ENCODE measurements at regions not wholly inside any gene's neighbourhood (a gene's known extent, or its start where the extent isn't known, plus 50 kb on each side); places are given as distances from the start of the nearest gene placed in this dataset.

GRCh38 chr13:21909331-21909730, 238.5 kb downstream of the FGF9 start:
- ChIA-PET POLR2A (interaction anchor here (0.5 kb wide), 1 partner anchor 307 kb away, joined by 4 read pairs; no protein-coding TSS in a partner anchor), CTCF (no interaction called here)
- Histone ChIP-seq H3K36me3 (replicated peaks in 1 of 2; ENCODE audit: control extremely low read depth in 1 of 2, control insufficient read depth in 1 of 2, extremely low read depth in 1 of 2, insufficient read depth in 2 of 2, low read length in 1 of 2) (no peaks in the 10 kb centered on the region), H3K4me3 (ENCODE audit: control extremely low read depth in 1 of 5, extremely low read depth in 1 of 5, insufficient read depth in 1 of 5, low read depth in 2 of 5, low read length in 4 of 5) (no peak overlapping the region), H4K20me1 (ENCODE audit: control insufficient read depth, insufficient read depth, low read length, poor library complexity, severe bottlenecking) (no peaks in the 10 kb centered on the region), H3K9me3 (ENCODE audit: control extremely low read depth in 1 of 3, control insufficient read depth in 2 of 3, insufficient read depth in 1 of 3, low read length in 2 of 3) (no peaks in the 10 kb centered on the region), H3K4me1 (ENCODE audit: control insufficient read depth in 2 of 2, insufficient read depth in 2 of 2, low read length in 2 of 2) (no peaks in the 10 kb centered on the region), H3K27me3 (replicated peaks in 1 of 4; ENCODE audit: control extremely low read depth in 1 of 4, control insufficient read depth in 3 of 4, insufficient read depth in 4 of 4, low read length in 3 of 4) (no peaks in the 10 kb centered on the region), H3K27ac (ENCODE audit: low read length in 2 of 2) (no peak overlapping the region), H2AFZ (ENCODE audit: insufficient read depth, low read depth, low read length, poor library complexity, severe bottlenecking) (no peak overlapping the region), H3K79me2 (ENCODE audit: control insufficient read depth, insufficient read depth, low read length) (no peaks in the 10 kb centered on the region), H3K9ac (ENCODE audit: low read length) (no peak overlapping the region), H3K4me2 (replicated peaks; ENCODE audit: low read depth, low read length, poor library complexity, severe bottlenecking) (no peak overlapping the region)
- no peak for TF ChIP-seq EZH2 (IDR thresholded peaks at IDR 0.05; ENCODE audit: borderline replicate concordance, insufficient read depth, low read depth, low read length, poor library complexity, severe bottlenecking)
- TF ChIP-seq CTCF (IDR thresholded peaks at IDR 0.05), result no peak
- H3K4me3 Mint-ChIP-seq, result no peak overlapping the region
- intact Hi-C loops (cut with micrococcal nuclease), result no loop called here
- H3K27me3 Mint-ChIP-seq, result no peaks in the 10 kb centered on the region
- no peaks in the 10 kb centered on the region for H3K9me3 Mint-ChIP-seq (ENCODE audit: insufficient read depth)
- WGBS (ENCODE audit: insufficient coverage), result 71% methylated on average over 7 of the region's 7 CpGs
- H3K27ac Mint-ChIP-seq, result no peak overlapping the region
- no peak for ATAC-seq (ENCODE audit: low read depth)
- H3K4me1 Mint-ChIP-seq, result no peaks in the 10 kb centered on the region
- DNase-seq, result no peak

- no peaks in the 10 kb centered on the region for H3K9me3 ChIP-seq (ENCODE audit: control extremely low read depth in 1 of 3, control insufficient read depth in 2 of 3, insufficient read depth in 1 of 3, low read length in 2 of 3)
- H3K4me1 ChIP-seq (ENCODE audit: control insufficient read depth in 2 of 2, insufficient read depth in 2 of 2, low read length in 2 of 2), result no peaks in the 10 kb centered on the region
- no peak overlapping the region for H3K4me3 ChIP-seq (ENCODE audit: control extremely low read depth in 1 of 5, extremely low read depth in 1 of 5, insufficient read depth in 1 of 5, low read depth in 2 of 5, low read length in 4 of 5)
- H4K20me1 ChIP-seq (ENCODE audit: control insufficient read depth, insufficient read depth, low read length, poor library complexity, severe bottlenecking), result no peaks in the 10 kb centered on the region
- no peaks in the 10 kb centered on the region for H3K27me3 ChIP-seq (replicated peaks in 1 of 4; ENCODE audit: control extremely low read depth in 1 of 4, control insufficient read depth in 3 of 4, insufficient read depth in 4 of 4, low read length in 3 of 4)
- Mint-ChIP-seq H3K9me3 (ENCODE audit: insufficient read depth) (no peaks in the 10 kb centered on the region), H3K27me3 (no peaks in the 10 kb centered on the region), H3K27ac (no peak overlapping the region), H3K4me3 (no peak overlapping the region), H3K4me1 (no peaks in the 10 kb centered on the region)
- no peak overlapping the region for H2AFZ ChIP-seq (ENCODE audit: insufficient read depth, low read depth, low read length, poor library complexity, severe bottlenecking)
- H3K27ac ChIP-seq (ENCODE audit: low read length in 2 of 2), result no peak overlapping the region
- H3K79me2 ChIP-seq (ENCODE audit: control insufficient read depth, insufficient read depth, low read length), result no peaks in the 10 kb centered on the region
- DNase-seq (no peak), ATAC-seq (ENCODE audit: low read depth) (no peak)
- intact Hi-C loops (cut with micrococcal nuclease), result no loop called here
- no peaks in the 10 kb centered on the region for H3K36me3 ChIP-seq (replicated peaks in 1 of 2; ENCODE audit: control extremely low read depth in 1 of 2, control insufficient read depth in 1 of 2, extremely low read depth in 1 of 2, insufficient read depth in 2 of 2, low read length in 1 of 2)
- no peak overlapping the region for H3K9ac ChIP-seq (ENCODE audit: low read length)
- 92% methylated on average over 5 of the region's 6 CpGs for WGBS (ENCODE audit: insufficient coverage)
- POLR2A ChIA-PET, result interaction anchor here (0.6 kb wide), 1 partner anchor 52 kb away, joined by 3 read pairs; no protein-coding TSS in a partner anchor
- H3K4me2 ChIP-seq (replicated peaks; ENCODE audit: low read depth, low read length, poor library complexity, severe bottlenecking), result no peak overlapping the region
- CTCF ChIA-PET, result interaction anchor here (0.9 kb wide), 1 partner anchor 26 kb away, joined by 3 read pairs; no protein-coding TSS in a partner anchor
- TF ChIP-seq CTCF (IDR thresholded peaks at IDR 0.05) (no peak), EZH2 (IDR thresholded peaks at IDR 0.05; ENCODE audit: borderline replicate concordance, insufficient read depth, low read depth, low read length, poor library complexity, severe bottlenecking) (no peak)
Observed at GRCh38 chr13:21910546-21910945, 239.7 kb downstream of the FGF9 start.

All from B cell (primary cell).